AG04449 (cell line): ENCODE measurements at regions not wholly inside any gene's neighbourhood (a gene's known extent, or its start where the extent isn't known, plus 50 kb on each side); places are given as distances from the start of the nearest gene placed in this dataset.

Experiments
- CTCF ChIA-PET: fragments of 350-600 bp; formaldehyde crosslinking; extraction: SDS; loops from one replicate; lab custom pipeline; 2021; ENCODE audit warnings: antibody characterized with exemption; lab: Yijun Ruan, JAX
- POLR2A ChIA-PET: fragments of 400-600, 350-600 bp; formaldehyde crosslinking; extraction: SDS; loops from one replicate; lab custom pipeline; 2020; ENCODE audit warnings: antibody characterized with exemption, inconsistent platforms; lab: Yijun Ruan, JAX
- DNase-seq: peaks from one replicate; pipeline ENCODE4 v3.0.0-alpha.2; 2010; ENCODE audit warnings: low read depth, low spot score
- H3K4me3 ChIP-seq: 2 replicates; pipeline ENCODE4 v1.5.1; 2011; ENCODE audit warnings: low read depth, mild to moderate bottlenecking, control low read depth, low read length
- CTCF ChIP-seq: IDR thresholded peaks from one replicate; pipeline ENCODE4 v1.5.1; 2011; ENCODE audit warnings: mild to moderate bottlenecking, moderate library complexity, low read length, control low read depth, inconsistent platforms; ENCODE audit not compliant: insufficient read depth; ENCODE audit errors: missing control alignments

- no peak for DNase-seq
- ChIA-PET POLR2A (no interaction called here), CTCF (no interaction called here)
- no peak for TF ChIP-seq CTCF
- no peak overlapping the region for H3K4me3 ChIP-seq
These were observed 210.9 kb upstream of the TOPAZ1 start for GRCh38 chr3:44030687-44031305.

- no peak overlapping the region for H3K4me3 ChIP-seq
- no peak for DNase-seq
- CTCF ChIA-PET = no interaction called here
- POLR2A ChIA-PET = no interaction called here
- no peak for TF ChIP-seq CTCF
These were observed 210.0 kb upstream of the TOPAZ1 start for GRCh38 chr3:44031387-44032380.

- H3K4me3 ChIP-seq = no peak overlapping the region
- ChIA-PET CTCF (no interaction called here), POLR2A (no interaction called here)
- TF ChIP-seq CTCF = no peak
- no peak for DNase-seq
These were observed 209.2 kb upstream of the TOPAZ1 start for GRCh38 chr3:44032487-44032886.

GRCh38 chr3:44033123-44033522, 208.6 kb upstream of the TOPAZ1 start:
- TF ChIP-seq CTCF = no peak
- CTCF ChIA-PET = no interaction called here
- POLR2A ChIA-PET = no interaction called here
- no peak overlapping the region for H3K4me3 ChIP-seq
- no peak for DNase-seq

GRCh38 chr3:44036850-44037249, 204.8 kb upstream of the TOPAZ1 start:
- ChIA-PET CTCF (interaction anchor here (0.7 to 1.1 kb wide), 2 partner anchors 19 to 268 kb away, joined by 3 read pairs; no protein-coding TSS in a partner anchor), POLR2A (no interaction called here)
- no peak overlapping the region for H3K4me3 ChIP-seq
- no peak for DNase-seq
- TF ChIP-seq CTCF = no peak

- no peak for DNase-seq
- H3K4me3 ChIP-seq = no peak overlapping the region
- TF ChIP-seq CTCF = no peak
- ChIA-PET CTCF (interaction anchor here (0.9 kb wide), 1 partner anchor 9 kb away, joined by 3 read pairs; no protein-coding TSS in a partner anchor), POLR2A (no interaction called here)
These were observed 202.7 kb upstream of the TOPAZ1 start for GRCh38 chr3:44039006-44039405.
